Stimulated activated CD4-positive, alpha-beta T cell treated with anti-CD3 and anti-CD28 coated beads, Interleukin-1b, Interleukin-23, amount 100 ng/mL, for 24 hours (primary cell): ENCODE measurements at regions not wholly inside any gene's neighbourhood (a gene's known extent, or its start where the extent isn't known, plus 50 kb on each side); places are given as distances from the start of the nearest gene placed in this dataset.

Source experiments
- DNase-seq, 4 experiments: peaks; one replicate each; pipeline ENCODE4 v3.0.0-alpha.2; 2020; ENCODE audit warnings: low read depth in 4 of 4, low spot score in 1 of 4

DNA sequence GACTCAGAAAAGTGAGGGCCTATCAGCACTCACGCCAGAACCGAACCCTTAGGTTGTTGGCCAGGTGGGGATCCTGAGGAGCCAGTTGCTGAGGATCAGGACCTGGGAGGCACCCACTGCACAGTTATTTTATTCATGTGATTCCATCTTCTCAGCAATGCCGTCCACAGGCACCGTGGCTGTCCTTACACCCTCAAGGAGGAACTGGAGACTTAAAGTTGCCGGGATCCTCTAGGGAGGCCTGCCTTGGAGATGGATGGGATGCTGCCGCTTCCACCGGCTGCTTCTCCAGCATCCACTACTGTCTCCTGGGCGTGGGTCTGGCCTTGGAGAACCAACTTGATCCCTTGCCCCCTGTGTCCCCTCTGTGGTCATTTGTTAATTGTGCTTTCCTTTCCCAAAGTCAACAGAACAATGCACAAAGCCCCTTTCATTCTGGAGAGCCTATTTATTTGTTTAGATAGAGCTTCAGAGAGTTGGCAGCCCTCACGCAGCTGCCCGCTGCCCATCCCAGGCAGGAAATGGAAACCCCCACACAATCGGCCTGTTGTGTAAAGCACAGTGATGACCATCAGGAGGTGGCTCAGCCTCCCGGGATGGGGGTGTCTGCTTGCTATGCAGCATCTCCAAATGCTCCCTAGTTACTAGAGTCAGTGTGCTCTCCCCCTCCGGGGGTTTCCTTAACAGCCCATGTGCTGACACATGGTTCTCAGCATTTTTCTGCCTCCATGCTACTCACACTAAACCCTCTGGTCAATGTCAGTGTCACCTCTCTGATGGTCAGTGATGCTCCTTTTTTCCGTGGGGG, 52.9 kb upstream of the IGFBP3 start:
- DNase-seq = no peak

DNA sequence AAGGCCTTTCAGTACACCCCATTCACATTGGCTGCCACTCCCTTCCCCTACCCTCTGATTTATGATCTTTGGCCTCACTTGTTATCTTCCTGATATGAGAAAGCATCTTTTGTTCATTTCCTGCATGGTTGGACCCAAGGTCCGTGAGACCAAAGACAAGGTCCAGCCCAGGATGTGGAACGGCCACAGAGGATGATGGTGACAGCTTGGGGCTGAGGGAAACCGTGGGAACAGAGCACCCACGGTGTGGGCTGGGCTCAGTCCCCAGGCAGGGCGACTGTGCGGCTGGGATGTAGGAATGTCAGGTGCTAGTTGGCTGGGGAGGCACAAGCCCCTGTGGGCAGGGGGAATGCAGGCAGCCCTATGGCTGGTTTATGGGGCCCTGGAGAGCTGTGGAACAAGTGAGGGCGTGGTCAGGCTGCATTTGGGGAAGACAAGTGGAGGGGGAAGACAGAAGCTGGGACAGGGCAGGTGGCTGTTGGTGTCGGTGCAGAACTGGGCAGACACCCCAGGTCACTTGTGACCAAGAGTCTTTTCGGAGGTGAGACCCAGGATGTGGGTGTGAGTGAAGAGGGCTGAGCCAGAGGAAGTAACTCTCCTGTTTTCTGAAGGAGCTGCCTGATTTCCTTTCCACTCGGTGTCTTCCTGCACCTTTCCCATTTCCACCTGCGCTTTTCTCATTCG, 51.7 kb upstream of the IGFBP3 start:
- DNase-seq = no peak

DNA sequence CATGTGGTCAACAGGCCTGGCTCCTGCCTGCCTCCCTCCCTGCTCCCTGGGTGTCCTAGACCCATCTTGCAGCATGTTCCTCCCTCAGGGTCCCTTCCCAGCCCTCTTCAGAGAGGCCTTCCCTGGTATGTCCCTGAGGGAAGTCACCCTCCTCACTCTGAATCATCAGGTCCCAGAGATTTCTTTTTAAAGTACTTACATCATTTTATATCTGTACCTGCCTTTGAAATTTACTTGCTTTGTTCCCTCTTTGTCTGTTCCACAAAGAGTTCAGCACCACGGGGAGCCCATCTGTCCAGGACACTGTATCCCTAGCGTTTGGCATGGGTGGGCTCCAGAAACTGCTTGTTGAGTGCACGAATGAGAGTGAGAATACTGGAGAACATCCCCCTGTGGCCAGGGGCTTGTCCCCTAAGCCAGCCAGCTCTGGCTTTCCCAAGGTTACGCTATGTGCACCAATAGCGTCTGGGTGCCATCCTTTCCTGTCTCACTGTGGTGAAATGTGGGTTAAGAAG, 50.6 kb upstream of the IGFBP3 start:
- DNase-seq = no peak

DNA sequence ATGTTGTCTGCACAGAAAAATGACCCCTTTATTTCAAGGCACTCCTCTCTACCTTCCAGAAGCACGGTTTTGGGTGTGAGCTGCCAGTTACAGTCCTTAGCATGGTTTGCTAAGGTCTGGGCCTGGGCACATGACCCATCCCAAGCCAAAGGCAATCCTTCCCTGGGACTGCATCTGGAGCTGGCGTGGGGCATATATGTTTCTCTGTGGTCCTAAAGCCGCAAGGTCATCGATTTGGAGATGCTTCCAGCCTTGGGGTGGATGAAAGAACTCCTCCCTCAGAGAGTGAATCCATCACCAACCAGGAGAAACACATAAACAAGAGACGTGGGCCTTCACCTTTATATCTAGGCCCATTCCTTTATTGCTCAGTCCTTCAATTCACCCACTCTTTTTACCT, 50.1 kb upstream of the IGFBP3 start:
- DNase-seq = no peak
